SK-N-SH (cell line): ENCODE measurements at regions not wholly inside any gene's neighbourhood (a gene's known extent, or its start where the extent isn't known, plus 50 kb on each side); places are given as distances from the start of the nearest gene placed in this dataset.

Source experiments
- CTCF ChIA-PET: fragments of 300-600, 350-600 bp; formaldehyde crosslinking; extraction: SDS; loops from one replicate; lab custom pipeline; 2021; lab: Yijun Ruan, JAX
- POLR2A ChIA-PET: fragments of 350-600 bp; sonication (Branson Sonifier 250); formaldehyde crosslinking; extraction: SDS; loops from one replicate; lab custom pipeline; 2020; ENCODE audit warnings: antibody characterized with exemption, inconsistent platforms; lab: Yijun Ruan, JAX
- DNase-seq: peaks from one replicate; pipeline ENCODE4 v3.0.0; 2012
- H2AFZ ChIP-seq: fragments of 200-600 bp; sonication (generic); 2 replicates; pipeline ENCODE4 v1.8.1; 2016; ENCODE audit warnings: antibody characterized with exemption, mild to moderate bottlenecking, low read depth
- H3F3A ChIP-seq: fragments of 200-600 bp; sonication (generic); replicated peaks from 2 replicates; pipeline ENCODE3; 2016; ENCODE audit warnings: antibody characterized with exemption, mild to moderate bottlenecking; ENCODE audit not compliant: insufficient read depth
- H3K27ac ChIP-seq, 2 experiments: fragments of 200-500 bp in 1 of 2; fragments of 200-600 bp in 1 of 2; sonication (Bioruptor generic) in 1 of 2; sonication (generic), shearing (Covaris generic) in 1 of 2; 2 replicates each; pipeline versions ENCODE4 v1.5.1 to v1.6.1; 2014 to 2016; ENCODE audit warnings: low read depth in 2 of 2, inconsistent platforms in 1 of 2, low read length in 1 of 2, mild to moderate bottlenecking in 1 of 2, mixed read lengths in 1 of 2
- H3K27me3 ChIP-seq: fragments of 200-600 bp; sonication (generic), shearing (Covaris generic); 2 replicates; pipeline ENCODE4 v1.6.1; 2016; ENCODE audit warnings: mixed run types; ENCODE audit not compliant: insufficient read depth
- H3K36me3 ChIP-seq, 2 experiments: fragments of 200-500 bp in 1 of 2; fragments of 200-600 bp in 1 of 2; sonication (Bioruptor generic) in 1 of 2; sonication (generic) in 1 of 2; replicated peaks in 1 of 2; 2 replicates each; pipeline versions ENCODE3 to v1.5.1; 2014 to 2016; ENCODE audit warnings: low read length in 1 of 2, mild to moderate bottlenecking in 1 of 2; ENCODE audit not compliant: insufficient read depth in 2 of 2, control insufficient read depth in 1 of 2
- H3K4me1 ChIP-seq, 2 experiments: fragments of 200-500 bp in 1 of 2; fragments of 200-600 bp in 1 of 2; sonication (Bioruptor generic) in 1 of 2; sonication (generic), shearing (Covaris generic) in 1 of 2; 2 replicates each; pipeline versions ENCODE4 v1.5.1 to v1.6.1; 2014 to 2016; ENCODE audit warnings: low read depth in 1 of 2, low read length in 1 of 2, mixed run types in 1 of 2; ENCODE audit not compliant: insufficient read depth in 2 of 2, control insufficient read depth in 1 of 2
- H3K4me2 ChIP-seq: fragments of 200-600 bp; sonication (generic), shearing (Covaris generic); 2 replicates; pipeline ENCODE4 v1.6.1; 2017; ENCODE audit warnings: mixed run types
- H3K4me3 ChIP-seq, 2 experiments: fragments of 200-500 bp in 1 of 2; fragments of 200-600 bp in 1 of 2; sonication (Bioruptor generic) in 1 of 2; sonication (generic), shearing (Covaris generic) in 1 of 2; 2 replicates each; pipeline versions ENCODE4 v1.5.1 to v1.8.1; 2014 to 2016; ENCODE audit warnings: low read depth in 2 of 2, inconsistent platforms in 1 of 2, low read length in 1 of 2, mild to moderate bottlenecking in 1 of 2, mixed read lengths in 1 of 2, moderate library complexity in 1 of 2
- H3K79me2 ChIP-seq: fragments of 200-600 bp; sonication (generic); 2 replicates; pipeline ENCODE4 v1.8.1; 2017; ENCODE audit warnings: mild to moderate bottlenecking; ENCODE audit not compliant: insufficient read depth
- H3K9ac ChIP-seq: fragments of 200-600 bp; sonication (generic); 2 replicates; pipeline ENCODE4 v1.6.1; 2017; ENCODE audit warnings: mixed run types
- H3K9me2 ChIP-seq: fragments of 200-600 bp; sonication (generic); 2 replicates; pipeline ENCODE4 v1.6.1; 2017; ENCODE audit warnings: mixed run types
- H3K9me3 ChIP-seq: fragments of 200-600 bp; sonication (generic); 2 replicates; pipeline ENCODE4 v1.6.1; 2017; ENCODE audit warnings: mixed run types, mild to moderate bottlenecking, moderate library complexity
- H4K20me1 ChIP-seq: fragments of 200-600 bp; sonication (generic); 2 replicates; pipeline ENCODE4 v1.6.1; 2017; ENCODE audit warnings: mild to moderate bottlenecking, mixed run types; ENCODE audit not compliant: insufficient read depth
- CHD2 ChIP-seq: fragments of 150-350 bp; IDR thresholded peaks from 2 replicates; pipeline ENCODE4 v1.6.1; 2018; ENCODE audit warnings: low read length; ENCODE audit not compliant: partially characterized antibody
- EP300 ChIP-seq, 2 experiments: IDR thresholded peaks; 2 replicates each; pipeline versions ENCODE4 v1.4.0 to v1.6.1; 2012; ENCODE audit warnings: borderline replicate concordance in 1 of 2, low read depth in 1 of 2, low read length in 1 of 2
- FOSL2 ChIP-seq: IDR thresholded peaks from 2 replicates; pipeline ENCODE4 v1.4.0; 2012; ENCODE audit warnings: low read depth, mild to moderate bottlenecking, moderate library complexity, borderline replicate concordance
- GABPA ChIP-seq: IDR thresholded peaks from 2 replicates; pipeline ENCODE4 v1.4.0; 2012; ENCODE audit warnings: low read depth, mild to moderate bottlenecking
- MAX ChIP-seq: IDR thresholded peaks from 2 replicates; pipeline ENCODE4 v1.4.0; 2012; ENCODE audit warnings: low read depth
- MEF2A ChIP-seq: IDR thresholded peaks from 2 replicates; pipeline ENCODE4 v1.4.0; 2012; ENCODE audit warnings: low read depth, borderline replicate concordance
- NFIC ChIP-seq: IDR thresholded peaks from 2 replicates; pipeline ENCODE4 v1.4.0; 2012; ENCODE audit warnings: borderline replicate concordance
- PBX3 ChIP-seq: IDR thresholded peaks from 2 replicates; pipeline ENCODE4; 2012
- POLR2AphosphoS5 ChIP-seq: IDR thresholded peaks from 2 replicates; pipeline ENCODE4 v1.6.1; 2012; ENCODE audit warnings: low read depth, low read length
- RAD21 ChIP-seq: IDR thresholded peaks from 2 replicates; pipeline ENCODE4 v1.6.1; 2012; ENCODE audit warnings: mild to moderate bottlenecking, low read length
- RCOR1 ChIP-seq: fragments of 150-350 bp; IDR thresholded peaks from 2 replicates; pipeline ENCODE4 v1.6.1; 2017; ENCODE audit warnings: antibody characterized with exemption, low read length
- RFX5 ChIP-seq: IDR thresholded peaks from 2 replicates; pipeline ENCODE4 v1.6.1; 2012; ENCODE audit warnings: mild to moderate bottlenecking, improper control_type of control experiment, low read length
- TAF1 ChIP-seq: IDR thresholded peaks from 2 replicates; pipeline ENCODE4 v1.6.1; 2012; ENCODE audit warnings: low read depth, mild to moderate bottlenecking, low read length, moderate library complexity, borderline replicate concordance
- TCF12 ChIP-seq: IDR thresholded peaks from 2 replicates; pipeline ENCODE4 v1.4.0; 2012
- TEAD4 ChIP-seq: IDR thresholded peaks from 2 replicates; pipeline ENCODE4 v1.4.0; 2012; ENCODE audit warnings: mild to moderate bottlenecking, borderline replicate concordance; ENCODE audit not compliant: insufficient read depth
- ZBTB33 ChIP-seq: IDR thresholded peaks from 2 replicates; pipeline ENCODE4 v1.4.0; 2012; ENCODE audit warnings: low read depth, borderline replicate concordance
- WGBS: methylation state at CpG from one replicate; pipeline ENCODE4 v1.1.6; 2017; ENCODE audit warnings: low lambda C conversion rate; 5-methylcytosine and 5-hydroxymethylcytosine counted together
- TF ChIP-seq, protein P1 (sequence below): fragments of 200-600 bp; sonication (generic); IDR thresholded peaks from 2 replicates; pipeline ENCODE4 v1.6.1; 2017; ENCODE audit warnings: antibody characterized with exemption, mild to moderate bottlenecking, moderate library complexity

DNA sequence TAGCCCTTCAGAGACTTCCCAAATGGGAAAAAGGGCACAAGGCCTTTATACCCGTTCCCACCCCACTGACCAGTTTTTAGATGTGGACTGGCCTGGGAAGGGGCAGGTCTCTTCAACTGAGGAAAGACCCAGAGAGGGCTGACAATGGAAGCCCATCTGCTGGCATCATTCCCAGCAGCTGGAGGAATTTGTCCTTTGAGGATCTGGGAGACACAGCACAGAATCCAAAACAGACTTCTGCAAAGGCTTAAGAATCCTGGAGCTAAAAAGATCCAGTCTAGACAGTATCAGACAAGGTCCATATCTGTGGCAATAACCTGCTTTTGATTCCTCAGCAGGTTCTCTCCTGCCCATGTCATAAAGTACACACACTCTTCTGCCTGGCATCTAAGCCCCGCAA is 329.2 kb downstream of the TMEM167A start:
- Histone ChIP-seq H2AFZ (no peak overlapping the region), H4K20me1 (no peaks in the 10 kb centered on the region), H3K36me3 (no peaks in the 10 kb centered on the region), H3K9me2 (no peaks in the 10 kb centered on the region), H3K27me3 (no peaks in the 10 kb centered on the region), H3K79me2 (no peaks in the 10 kb centered on the region), H3K9ac (no peak overlapping the region), H3K4me1 (peaks cover 4 to 16% of the 10 kb centered on the region in 2 experiments; a peak in 3 of 4 replicates), H3K4me2 (no peak overlapping the region), H3K4me3 (no peak overlapping the region), H3F3A (no peaks in the 10 kb centered on the region), H3K9me3 (no peaks in the 10 kb centered on the region), H3K27ac (no peak overlapping the region)
- POLR2A ChIA-PET: no interaction called here
- CTCF ChIA-PET: interaction anchor here (1.1 kb wide), 1 partner anchor 22 kb away, joined by 4 read pairs; no protein-coding TSS in a partner anchor
- TF ChIP-seq FOSL2: no peak
- TF ChIP-seq ZBTB33: no peak
- TF ChIP-seq RFX5: no peak
- TF ChIP-seq, protein P1, sequence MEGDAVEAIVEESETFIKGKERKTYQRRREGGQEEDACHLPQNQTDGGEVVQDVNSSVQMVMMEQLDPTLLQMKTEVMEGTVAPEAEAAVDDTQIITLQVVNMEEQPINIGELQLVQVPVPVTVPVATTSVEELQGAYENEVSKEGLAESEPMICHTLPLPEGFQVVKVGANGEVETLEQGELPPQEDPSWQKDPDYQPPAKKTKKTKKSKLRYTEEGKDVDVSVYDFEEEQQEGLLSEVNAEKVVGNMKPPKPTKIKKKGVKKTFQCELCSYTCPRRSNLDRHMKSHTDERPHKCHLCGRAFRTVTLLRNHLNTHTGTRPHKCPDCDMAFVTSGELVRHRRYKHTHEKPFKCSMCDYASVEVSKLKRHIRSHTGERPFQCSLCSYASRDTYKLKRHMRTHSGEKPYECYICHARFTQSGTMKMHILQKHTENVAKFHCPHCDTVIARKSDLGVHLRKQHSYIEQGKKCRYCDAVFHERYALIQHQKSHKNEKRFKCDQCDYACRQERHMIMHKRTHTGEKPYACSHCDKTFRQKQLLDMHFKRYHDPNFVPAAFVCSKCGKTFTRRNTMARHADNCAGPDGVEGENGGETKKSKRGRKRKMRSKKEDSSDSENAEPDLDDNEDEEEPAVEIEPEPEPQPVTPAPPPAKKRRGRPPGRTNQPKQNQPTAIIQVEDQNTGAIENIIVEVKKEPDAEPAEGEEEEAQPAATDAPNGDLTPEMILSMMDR: no peak
- no peak for TF ChIP-seq PBX3
- TF ChIP-seq EP300 (IDR thresholded peaks at IDR 0.05; ENCODE audit: borderline replicate concordance in 1 of 2, low read depth in 1 of 2, low read length in 1 of 2): no peak
- TF ChIP-seq TAF1: no peak
- no peak for TF ChIP-seq TCF12
- TF ChIP-seq TEAD4: no peak
- no peak for TF ChIP-seq RCOR1
- TF ChIP-seq CHD2: no peak
- TF ChIP-seq GABPA: no peak
- 88% methylated on average over 1 of the region's 2 CpGs for WGBS
- no peak for DNase-seq

GRCh38 chr5:82745016-82745415 is 332.2 kb downstream of the TMEM167A start:
- no peak overlapping the region for H3K27ac ChIP-seq
- H3K36me3 ChIP-seq: no peaks in the 10 kb centered on the region
- 83% methylated on average over 2 of the region's 2 CpGs for WGBS
- CTCF ChIA-PET: no interaction called here
- no peaks in the 10 kb centered on the region for H3K27me3 ChIP-seq
- no peak overlapping the region for H3K4me3 ChIP-seq
- H3K9ac ChIP-seq: no peak overlapping the region
- H3K9me2 ChIP-seq: no peaks in the 10 kb centered on the region
- no peaks in the 10 kb centered on the region for H3K9me3 ChIP-seq
- TF ChIP-seq MAX: no peak
- no peak for TF ChIP-seq RCOR1
- TF ChIP-seq ZBTB33: no peak
- no peak for TF ChIP-seq MEF2A
- TF ChIP-seq POLR2AphosphoS5: no peak
- TF ChIP-seq NFIC: no peak
- TF ChIP-seq RFX5: no peak
- TF ChIP-seq PBX3: no peak
- TF ChIP-seq RAD21: no peak
- TF ChIP-seq CHD2: no peak
- TF ChIP-seq, all 33 proteins: peak for 0
- H4K20me1 ChIP-seq: no peaks in the 10 kb centered on the region
- POLR2A ChIA-PET: no interaction called here
- H3K4me2 ChIP-seq: no peak overlapping the region
- no peaks in the 10 kb centered on the region for H3F3A ChIP-seq
- no peak overlapping the region for H2AFZ ChIP-seq
- no peaks in the 10 kb centered on the region for H3K79me2 ChIP-seq
- peaks cover 4 to 16% of the 10 kb centered on the region in 2 experiments; a peak in 3 of 4 replicates for H3K4me1 ChIP-seq
- no peak for DNase-seq
